Stimulated activated CD4-positive, alpha-beta T cell treated with anti-CD3 and anti-CD28 coated beads, Interleukin-1b, Interleukin-23, amount 100 ng/mL, for 4 hours (primary cell): ENCODE measurements at regions not wholly inside any gene's neighbourhood (a gene's known extent, or its start where the extent isn't known, plus 50 kb on each side); places are given as distances from the start of the nearest gene placed in this dataset.

Experiments
- DNase-seq, 2 donors: peaks; one replicate each; pipeline ENCODE4 v3.0.0-alpha.2; 2020; ENCODE audit warnings: low read depth in 2 of 2

DNA sequence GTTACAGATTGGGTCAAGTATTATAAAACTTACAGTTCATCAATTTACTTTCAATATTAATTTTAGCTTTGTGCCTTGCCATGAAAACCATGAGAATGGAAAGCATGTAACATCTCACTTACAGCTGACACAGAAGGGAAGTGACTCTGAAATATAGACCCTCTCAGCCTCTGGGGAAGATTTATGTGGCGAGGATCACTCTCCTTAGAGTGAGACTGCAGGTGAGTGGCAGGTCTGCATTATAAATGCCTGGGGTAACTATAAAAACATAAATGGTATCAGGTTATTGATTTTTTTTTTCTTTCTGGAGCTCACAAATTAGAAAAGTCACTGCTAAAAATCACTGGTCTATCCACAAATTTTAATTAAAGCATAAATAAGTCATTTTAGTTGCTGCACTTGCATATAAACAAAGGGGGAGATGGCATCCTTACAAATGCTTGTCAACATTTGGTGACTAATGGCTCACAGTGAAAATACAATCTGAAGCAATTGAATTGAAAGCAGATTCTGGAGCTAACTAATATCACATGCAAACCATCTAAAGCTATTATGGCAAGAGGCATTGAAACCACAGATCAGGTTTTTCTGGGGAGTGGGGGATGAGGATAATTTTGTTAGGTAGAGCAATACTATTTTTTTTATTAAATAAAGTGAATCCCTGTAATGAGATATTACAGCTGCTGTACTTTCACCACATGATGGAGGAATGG lies 200.9 kb downstream of the TM2D1 start:
- no peak for DNase-seq

DNA sequence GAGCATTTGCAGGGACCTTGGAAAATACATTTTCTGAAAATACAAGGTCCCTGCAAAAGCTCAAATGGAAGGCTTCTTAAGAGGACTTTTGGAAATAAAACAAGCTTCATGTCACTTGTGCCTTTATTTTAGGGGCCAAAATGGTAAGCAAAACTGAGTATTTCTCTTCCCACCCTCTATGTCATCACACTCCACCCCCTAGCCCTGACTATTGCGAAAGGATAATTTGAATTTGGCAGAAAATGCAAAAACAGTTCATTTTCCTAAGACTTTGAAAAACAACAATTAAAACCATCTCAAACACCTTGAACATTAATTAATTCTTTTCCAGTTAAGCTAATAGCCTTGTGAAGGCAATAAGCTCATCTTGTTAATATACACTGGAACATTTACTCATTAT lies 201.7 kb downstream of the TM2D1 start:
- DNase-seq = no peak

DNA sequence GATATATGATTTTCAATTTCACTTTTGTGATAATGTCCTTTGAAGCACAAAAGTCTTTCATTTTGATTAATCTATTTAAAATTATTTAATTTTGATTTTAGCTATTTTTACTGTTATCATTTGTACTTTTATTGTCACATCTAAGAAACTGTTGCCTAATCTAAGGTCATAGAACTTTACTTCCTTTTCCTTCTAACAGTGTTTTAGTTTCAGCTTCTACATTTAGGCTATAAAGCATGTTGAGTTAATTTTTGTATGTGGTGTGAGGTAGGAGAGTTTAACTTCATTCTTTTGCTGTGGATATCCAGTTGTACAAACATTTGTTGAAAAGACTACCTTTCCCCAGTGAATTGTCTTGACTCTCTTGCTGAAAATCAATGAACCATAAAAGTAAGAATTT lies 204.5 kb downstream of the TM2D1 start:
- DNase-seq = no peak

DNA sequence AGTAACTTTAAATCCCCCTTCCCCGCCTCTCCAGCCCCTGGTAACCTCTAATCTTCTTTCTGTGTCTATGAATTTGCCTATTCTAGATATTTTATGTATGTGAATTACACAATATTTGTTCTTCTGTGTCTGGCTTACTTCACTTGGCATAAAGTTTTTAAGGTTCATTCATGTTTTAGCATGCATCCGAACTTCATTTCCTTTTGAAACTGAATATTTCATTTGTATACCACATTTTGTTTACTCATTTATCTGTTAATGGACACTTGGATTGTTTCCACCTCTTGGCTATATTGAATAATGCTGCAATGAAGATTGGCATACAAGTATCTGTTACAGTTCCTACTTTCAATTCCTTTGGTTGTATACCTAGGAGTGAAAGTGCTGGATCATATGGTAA lies 205.3 kb downstream of the TM2D1 start:
- no peak for DNase-seq

DNA sequence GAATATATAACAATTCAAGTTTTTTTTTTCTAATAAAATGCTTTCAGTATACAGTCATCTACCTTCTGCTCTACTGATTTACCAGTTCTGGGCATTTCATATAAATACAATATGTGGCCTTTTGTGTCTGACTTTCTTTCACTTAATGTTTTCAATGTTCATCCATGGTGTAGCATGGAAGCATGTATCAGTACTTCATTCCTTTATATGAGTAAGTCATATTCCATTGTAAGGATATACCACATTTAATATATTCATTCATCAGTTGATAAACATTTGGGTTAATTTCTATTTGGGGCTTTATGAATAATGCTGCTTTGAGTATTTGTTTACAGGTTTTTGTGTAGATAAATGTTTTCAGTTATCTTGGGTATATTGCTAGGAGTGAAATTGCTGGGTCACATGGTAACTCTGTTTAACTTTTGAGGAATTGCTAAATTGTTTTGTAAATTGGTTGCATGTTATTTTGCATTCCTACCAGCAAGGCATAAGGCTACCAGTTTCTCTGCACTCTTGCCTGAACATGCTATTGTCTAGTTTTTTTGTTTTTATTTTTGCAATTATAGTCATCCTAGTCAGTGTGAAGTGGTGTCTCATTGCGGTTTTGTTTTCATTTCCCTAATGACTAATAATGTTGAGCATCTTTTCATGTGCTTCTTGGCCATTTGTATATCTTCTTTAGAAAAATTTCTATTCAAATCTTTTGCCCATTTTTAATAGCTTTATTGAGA lies 206.1 kb downstream of the TM2D1 start:
- no peak for DNase-seq

DNA sequence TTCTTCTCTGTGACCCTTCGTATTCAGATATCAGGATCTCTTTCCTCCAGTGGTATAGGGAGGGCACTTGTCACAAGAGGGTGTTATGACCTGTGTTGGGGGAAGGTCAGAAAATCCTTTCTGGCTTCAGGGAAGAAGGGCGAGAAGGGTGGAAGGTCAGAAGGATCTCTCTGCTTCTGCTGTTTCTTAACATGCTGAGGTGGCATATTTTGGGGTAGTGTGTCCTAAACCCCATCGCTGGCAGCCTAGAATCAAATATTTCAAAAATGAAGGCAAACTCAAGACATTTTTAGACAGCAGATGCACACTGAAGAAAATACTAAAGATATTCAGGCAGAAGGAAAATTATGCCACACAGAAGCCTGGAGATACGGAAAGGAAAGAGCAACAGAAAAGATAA lies 207.6 kb downstream of the TM2D1 start:
- DNase-seq = no peak

DNA sequence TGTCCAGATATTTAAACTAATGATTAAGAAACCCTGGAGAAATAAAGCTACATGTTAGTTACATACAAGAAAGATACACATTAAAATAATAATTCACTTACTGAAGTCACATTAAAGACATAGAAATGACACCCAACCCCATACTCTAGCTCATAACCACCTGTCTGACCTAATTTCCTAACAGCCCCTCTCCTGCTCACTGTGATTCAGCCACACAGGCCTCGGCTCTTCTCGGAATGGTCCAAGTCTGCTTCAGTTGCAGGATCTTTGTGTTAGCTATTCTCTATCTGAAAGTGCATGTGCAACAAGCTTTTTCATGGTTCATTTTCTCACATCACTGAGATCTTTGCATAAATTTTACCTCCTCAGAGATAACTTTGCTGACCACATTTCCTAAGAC lies 209.8 kb downstream of the TM2D1 start:
- DNase-seq = no peak
